Astrocyte of the cerebellum (primary cell): ENCODE measurements at regions not wholly inside any gene's neighbourhood (a gene's known extent, or its start where the extent isn't known, plus 50 kb on each side); places are given as distances from the start of the nearest gene placed in this dataset.

Source experiments
- DNase-seq: peaks from one replicate; pipeline ENCODE4 v3.0.0-alpha.2; 2011; ENCODE audit warnings: low read depth
- H3K4me3 ChIP-seq: 2 replicates; pipeline ENCODE4 v1.5.1; 2011; ENCODE audit warnings: mild to moderate bottlenecking, low read depth, low read length, moderate library complexity
- in situ Hi-C: cut with HindIII; loops from 2 replicates; pipeline ENCODE4 v1.10.0; 2017; ENCODE audit warnings: low sequenced_read_pairs
- TF ChIP-seq, protein P1 (sequence below): IDR thresholded peaks from 2 replicates; pipeline ENCODE4 v1.5.1; 2012; ENCODE audit warnings: low read length, low read depth, moderate library complexity, mild to moderate bottlenecking; ENCODE audit errors: missing control alignments

DNA sequence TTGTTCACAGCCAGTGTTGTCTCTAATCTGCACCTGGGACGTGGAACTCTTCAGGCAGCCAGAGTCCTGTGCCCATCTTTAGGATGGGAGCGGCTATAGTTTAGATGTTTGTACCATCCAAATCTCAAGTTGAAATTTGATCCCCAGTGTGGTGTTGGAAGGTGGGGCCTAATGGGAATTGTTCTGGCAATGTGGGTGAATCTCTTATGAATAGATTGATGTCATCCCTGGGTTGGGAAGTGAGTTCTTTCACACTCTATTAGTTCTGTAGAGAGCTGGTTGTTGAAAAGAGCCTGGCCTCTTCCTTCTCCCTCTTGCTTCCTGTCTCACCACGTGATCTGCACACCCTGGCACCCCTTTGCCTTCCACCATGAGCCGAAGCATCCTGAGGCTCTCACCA, 300.9 kb downstream of the TXNL1 start:
- H3K4me3 ChIP-seq = no peak overlapping the region
- TF ChIP-seq, protein P1, sequence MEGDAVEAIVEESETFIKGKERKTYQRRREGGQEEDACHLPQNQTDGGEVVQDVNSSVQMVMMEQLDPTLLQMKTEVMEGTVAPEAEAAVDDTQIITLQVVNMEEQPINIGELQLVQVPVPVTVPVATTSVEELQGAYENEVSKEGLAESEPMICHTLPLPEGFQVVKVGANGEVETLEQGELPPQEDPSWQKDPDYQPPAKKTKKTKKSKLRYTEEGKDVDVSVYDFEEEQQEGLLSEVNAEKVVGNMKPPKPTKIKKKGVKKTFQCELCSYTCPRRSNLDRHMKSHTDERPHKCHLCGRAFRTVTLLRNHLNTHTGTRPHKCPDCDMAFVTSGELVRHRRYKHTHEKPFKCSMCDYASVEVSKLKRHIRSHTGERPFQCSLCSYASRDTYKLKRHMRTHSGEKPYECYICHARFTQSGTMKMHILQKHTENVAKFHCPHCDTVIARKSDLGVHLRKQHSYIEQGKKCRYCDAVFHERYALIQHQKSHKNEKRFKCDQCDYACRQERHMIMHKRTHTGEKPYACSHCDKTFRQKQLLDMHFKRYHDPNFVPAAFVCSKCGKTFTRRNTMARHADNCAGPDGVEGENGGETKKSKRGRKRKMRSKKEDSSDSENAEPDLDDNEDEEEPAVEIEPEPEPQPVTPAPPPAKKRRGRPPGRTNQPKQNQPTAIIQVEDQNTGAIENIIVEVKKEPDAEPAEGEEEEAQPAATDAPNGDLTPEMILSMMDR = no peak
- DNase-seq = no peak
- in situ Hi-C loops = no loop called here

GRCh38 chr18:56333839-56334238, 304.6 kb downstream of the TXNL1 start:
- in situ Hi-C loops = no loop called here
- no peak for DNase-seq
- no peak overlapping the region for H3K4me3 ChIP-seq
- TF ChIP-seq, protein P1 = no peak

DNA sequence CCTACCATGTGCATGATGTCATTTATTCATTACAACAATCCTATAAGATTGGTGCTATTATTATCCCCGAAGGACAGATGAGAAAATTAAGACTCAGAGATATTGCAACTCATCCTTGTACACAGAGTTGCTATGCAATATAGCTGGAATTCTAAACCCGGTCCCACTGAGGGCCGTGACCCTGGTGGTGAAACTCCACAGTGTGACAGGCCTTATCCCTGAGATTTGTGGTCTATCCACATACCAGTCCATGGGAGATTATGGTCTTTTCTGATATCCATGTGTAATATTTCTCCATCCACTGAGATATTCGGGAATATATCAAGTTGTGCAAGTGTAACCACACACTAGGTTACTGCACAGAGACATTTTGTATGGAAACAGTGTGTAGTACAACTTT, 305.2 kb downstream of the TXNL1 start:
- H3K4me3 ChIP-seq = no peak overlapping the region
- DNase-seq = no peak
- in situ Hi-C loops = no loop called here
- TF ChIP-seq, protein P1 = no peak

DNA sequence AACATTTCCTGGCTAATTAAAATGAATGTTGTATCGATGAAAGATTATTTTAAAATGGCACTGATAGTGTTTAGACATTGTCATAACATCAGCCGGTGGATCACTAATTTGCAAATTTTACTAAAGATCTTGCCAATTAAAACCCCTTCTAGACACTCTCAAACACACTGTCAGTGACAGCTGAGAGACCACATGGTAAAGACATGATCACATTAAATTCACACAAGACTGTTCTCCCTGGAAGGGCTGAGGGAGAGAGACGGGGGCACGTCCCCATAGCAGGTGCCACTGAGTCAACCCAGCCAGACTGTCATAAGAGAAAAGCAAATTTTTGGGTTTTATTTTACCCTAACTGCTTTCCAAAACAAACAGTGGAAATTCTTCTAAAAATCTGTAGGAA, 306.0 kb downstream of the TXNL1 start:
- TF ChIP-seq, protein P1 = no peak
- in situ Hi-C loops = no loop called here
- no peak overlapping the region for H3K4me3 ChIP-seq
- no peak for DNase-seq

- in situ Hi-C loops = no loop called here
- no peak for DNase-seq
- TF ChIP-seq, protein P1 = no peak
- no peak overlapping the region for H3K4me3 ChIP-seq
Observed at GRCh38 chr18:56330366-56331110, 307.9 kb downstream of the TXNL1 start.

GRCh38 chr18:56329536-56329935, 308.9 kb downstream of the TXNL1 start:
- in situ Hi-C loops = no loop called here
- TF ChIP-seq, protein P1 = no peak
- DNase-seq = no peak
- no peak overlapping the region for H3K4me3 ChIP-seq
